ENCODE measurements at regions not wholly inside any gene's neighbourhood (a gene's known extent, or its start where the extent isn't known, plus 50 kb on each side); places are given as distances from the start of the nearest gene placed in this dataset.

- no TSS peak for BruUV-seq (replicated peaks)
- intact Hi-C loops (cut with micrococcal nuclease; ENCODE audit: unreplicated experiment) = no loop called here
Observed at GRCh38 chr12:125458552-125459268, 393.5 kb downstream of the AACS start.

GRCh38 chr12:125461831-125462230 is 396.6 kb downstream of the AACS start:
- no peak overlapping the region for H3K4me3 ChIP-seq (ENCODE audit: low read depth, low read length, poor library complexity, severe bottlenecking)
- no TSS peak for BruUV-seq (replicated peaks)
- CTCF ChIA-PET (ENCODE audit: unreplicated experiment) = no interaction called here

More at GRCh38 chr12:125458552-125459268, 393.5 kb downstream of the AACS start:
- no peaks in the 10 kb centered on the region for H3K9me3 ChIP-seq (ENCODE audit: low read length)
- CTCF ChIA-PET (ENCODE audit: unreplicated experiment) = no interaction called here
- POLR2A ChIA-PET = no interaction called here
- H3K27ac ChIP-seq (ENCODE audit: low read depth, low read length, poor library complexity, severe bottlenecking) = no peak overlapping the region
- DNase-seq (ENCODE audit: low spot score) = no peak
- no peak overlapping the region for H3K4me3 ChIP-seq (ENCODE audit: low read depth, low read length, poor library complexity, severe bottlenecking)
- H2AFZ ChIP-seq (ENCODE audit: low read length) = no peak overlapping the region
- H3K4me1 ChIP-seq (ENCODE audit: insufficient read depth, low read length, poor library complexity, severe bottlenecking) = no peaks in the 10 kb centered on the region
- H3K79me2 ChIP-seq (ENCODE audit: insufficient read depth, low read depth, low read length) = no peaks in the 10 kb centered on the region
- no peak overlapping the region for H3K4me2 ChIP-seq (ENCODE audit: low read length)
- H3K36me3 ChIP-seq (ENCODE audit: insufficient read depth, low read length) = no peaks in the 10 kb centered on the region
- TF ChIP-seq CTCF (conservative IDR thresholded peaks at IDR 0.05; ENCODE audit: low read length) (no peak), EZH2phosphoT487 (IDR thresholded peaks at IDR 0.05; ENCODE audit: borderline replicate concordance, low read depth, low read length) (no peak)
- no peaks in the 10 kb centered on the region for H3K9me2 ChIP-seq (ENCODE audit: insufficient read depth, low read length)
- H4K20me1 ChIP-seq (ENCODE audit: insufficient read depth, low read length) = no peaks in the 10 kb centered on the region

More at GRCh38 chr12:125461831-125462230, 396.6 kb downstream of the AACS start:
- TF ChIP-seq EZH2phosphoT487 (IDR thresholded peaks at IDR 0.05; ENCODE audit: borderline replicate concordance, low read depth, low read length) = no peak
- no peak for TF ChIP-seq CTCF (conservative IDR thresholded peaks at IDR 0.05; ENCODE audit: low read length)
- POLR2A ChIA-PET = no interaction called here
- Histone ChIP-seq H3K9me3 (ENCODE audit: low read length) (no peaks in the 10 kb centered on the region), H3K4me2 (ENCODE audit: low read length) (no peak overlapping the region), H3K36me3 (ENCODE audit: insufficient read depth, low read length) (no peaks in the 10 kb centered on the region), H2AFZ (ENCODE audit: low read length) (no peak overlapping the region), H3K27ac (ENCODE audit: low read depth, low read length, poor library complexity, severe bottlenecking) (no peak overlapping the region), H3K4me1 (ENCODE audit: insufficient read depth, low read length, poor library complexity, severe bottlenecking) (peaks cover 7% of the 10 kb centered on the region), H4K20me1 (ENCODE audit: insufficient read depth, low read length) (no peaks in the 10 kb centered on the region), H3K9me2 (ENCODE audit: insufficient read depth, low read length) (no peaks in the 10 kb centered on the region), H3K79me2 (ENCODE audit: insufficient read depth, low read depth, low read length) (no peaks in the 10 kb centered on the region)
- no peak for DNase-seq (ENCODE audit: low spot score)
- intact Hi-C loops (cut with micrococcal nuclease; ENCODE audit: unreplicated experiment) = no loop called here
